ENCODE measurements at regions not wholly inside any gene's neighbourhood (a gene's known extent, or its start where the extent isn't known, plus 50 kb on each side); places are given as distances from the start of the nearest gene placed in this dataset.

GRCh38 chr14:71481021-71481654, 451.1 kb upstream of the RGS6 start:
- TF ChIP-seq EZH2 (IDR thresholded peaks at IDR 0.05; ENCODE audit: insufficient read depth, low read length) (no peak), CTCF (IDR thresholded peaks at IDR 0.05; ENCODE audit: insufficient read depth, low read depth, low read length) (no peak)
- Mint-ChIP-seq H3K36me3 (ENCODE audit: low read depth, unreplicated experiment) (peaks cover 2% of the 10 kb centered on the region), H3K4me1 (ENCODE audit: low read depth, unreplicated experiment) (peaks cover 3% of the 10 kb centered on the region), H3K27me3 (ENCODE audit: low read depth, unreplicated experiment) (no peaks in the 10 kb centered on the region), H3K9me3 (ENCODE audit: unreplicated experiment) (no peaks in the 10 kb centered on the region), H3K27ac (ENCODE audit: unreplicated experiment) (no peak overlapping the region), H3K4me3 (ENCODE audit: unreplicated experiment) (no peak overlapping the region)
- Histone ChIP-seq H2AFZ (ENCODE audit: low read depth, low read length) (no peak overlapping the region), H3K4me2 (ENCODE audit: low read length) (no peak overlapping the region), H3K36me3 (ENCODE audit: insufficient read depth, low read length) (no peaks in the 10 kb centered on the region), H3K9ac (ENCODE audit: low read length) (no peak overlapping the region), H3K27ac (ENCODE audit: low read depth, low read length) (no peak overlapping the region), H3K4me3 (ENCODE audit: insufficient read depth, low read depth, low read length) (no peak overlapping the region), H3K79me2 (ENCODE audit: insufficient read depth, low read length) (peaks cover 34% of the 10 kb centered on the region), H4K20me1 (ENCODE audit: insufficient read depth, low read length) (peaks cover 5% of the 10 kb centered on the region), H3K27me3 (ENCODE audit: insufficient read depth, low read length) (no peaks in the 10 kb centered on the region), H3K4me1 (ENCODE audit: insufficient read depth, low read length) (peaks cover 2% of the 10 kb centered on the region), H3K9me3 (ENCODE audit: insufficient read depth, low read depth, low read length) (no peaks in the 10 kb centered on the region)
- DNase-seq (ENCODE audit: low read depth) (no peak), FAIRE-seq (no peak)

- Histone ChIP-seq H4K20me1 (ENCODE audit: insufficient read depth, low read length) (peaks cover 10% of the 10 kb centered on the region), H3K4me2 (ENCODE audit: low read length) (no peak overlapping the region), H2AFZ (ENCODE audit: low read depth, low read length) (no peak overlapping the region), H3K79me2 (ENCODE audit: insufficient read depth, low read length) (peaks cover 34% of the 10 kb centered on the region), H3K9ac (ENCODE audit: low read length) (no peak overlapping the region), H3K9me3 (ENCODE audit: insufficient read depth, low read depth, low read length) (no peaks in the 10 kb centered on the region), H3K4me3 (ENCODE audit: insufficient read depth, low read depth, low read length) (no peak overlapping the region), H3K27ac (ENCODE audit: low read depth, low read length) (no peak overlapping the region), H3K4me1 (ENCODE audit: insufficient read depth, low read length) (peaks cover 5% of the 10 kb centered on the region), H3K27me3 (ENCODE audit: insufficient read depth, low read length) (no peaks in the 10 kb centered on the region), H3K36me3 (ENCODE audit: insufficient read depth, low read length) (no peaks in the 10 kb centered on the region)
- no peak for TF ChIP-seq EZH2 (IDR thresholded peaks at IDR 0.05; ENCODE audit: insufficient read depth, low read length)
- no peak for TF ChIP-seq CTCF (IDR thresholded peaks at IDR 0.05; ENCODE audit: insufficient read depth, low read depth, low read length)
- FAIRE-seq (no peak), DNase-seq (ENCODE audit: low read depth) (peak; percentile 36)
- Mint-ChIP-seq H3K4me1 (ENCODE audit: low read depth, unreplicated experiment) (peaks cover 9% of the 10 kb centered on the region), H3K9me3 (ENCODE audit: unreplicated experiment) (no peaks in the 10 kb centered on the region), H3K27ac (ENCODE audit: unreplicated experiment) (no peak overlapping the region), H3K36me3 (ENCODE audit: low read depth, unreplicated experiment) (peaks cover 2% of the 10 kb centered on the region), H3K4me3 (ENCODE audit: unreplicated experiment) (no peak overlapping the region), H3K27me3 (ENCODE audit: low read depth, unreplicated experiment) (no peaks in the 10 kb centered on the region)
Observed at GRCh38 chr14:71482671-71483070, 449.6 kb upstream of the RGS6 start.

GRCh38 chr14:71483154-71483553, 449.1 kb upstream of the RGS6 start:
- no peaks in the 10 kb centered on the region for H3K36me3 ChIP-seq (ENCODE audit: insufficient read depth, low read length)
- Mint-ChIP-seq H3K27me3 (ENCODE audit: low read depth, unreplicated experiment) (no peaks in the 10 kb centered on the region), H3K27ac (ENCODE audit: unreplicated experiment) (no peak overlapping the region), H3K9me3 (ENCODE audit: unreplicated experiment) (no peaks in the 10 kb centered on the region), H3K4me3 (ENCODE audit: unreplicated experiment) (no peak overlapping the region), H3K36me3 (ENCODE audit: low read depth, unreplicated experiment) (peaks cover 2% of the 10 kb centered on the region), H3K4me1 (ENCODE audit: low read depth, unreplicated experiment) (peaks cover 10% of the 10 kb centered on the region)
- H4K20me1 ChIP-seq (ENCODE audit: insufficient read depth, low read length) = peaks cover 10% of the 10 kb centered on the region
- no peak for FAIRE-seq
- H3K4me1 ChIP-seq (ENCODE audit: insufficient read depth, low read length) = peaks cover 8% of the 10 kb centered on the region
- no peak overlapping the region for H3K4me2 ChIP-seq (ENCODE audit: low read length)
- H3K9me3 ChIP-seq (ENCODE audit: insufficient read depth, low read depth, low read length) = no peaks in the 10 kb centered on the region
- no peak overlapping the region for H3K9ac ChIP-seq (ENCODE audit: low read length)
- H3K4me3 ChIP-seq (ENCODE audit: insufficient read depth, low read depth, low read length) = no peak overlapping the region
- no peak overlapping the region for H3K27ac ChIP-seq (ENCODE audit: low read depth, low read length)
- no peak for DNase-seq (ENCODE audit: low read depth)
- peaks cover 31% of the 10 kb centered on the region for H3K79me2 ChIP-seq (ENCODE audit: insufficient read depth, low read length)
- H2AFZ ChIP-seq (ENCODE audit: low read depth, low read length) = no peak overlapping the region
- H3K27me3 ChIP-seq (ENCODE audit: insufficient read depth, low read length) = no peaks in the 10 kb centered on the region
- TF ChIP-seq CTCF (IDR thresholded peaks at IDR 0.05; ENCODE audit: insufficient read depth, low read depth, low read length) (no peak), EZH2 (IDR thresholded peaks at IDR 0.05; ENCODE audit: insufficient read depth, low read length) (no peak)
